Tibial nerve (tissue), 4 donors: ENCODE measurements at regions not wholly inside any gene's neighbourhood (a gene's known extent, or its start where the extent isn't known, plus 50 kb on each side); places are given as distances from the start of the nearest gene placed in this dataset.

Experiments
- DNase-seq, 2 donors: peaks; one replicate each; pipeline ENCODE4 v3.0.0-alpha.2; 2019; ENCODE audit warnings: low spot score in 2 of 2
- H3K27ac ChIP-seq, 4 donors: fragments of 200-600 bp; sonication (generic) in 3 of 4; one replicate each; pipeline ENCODE4 v1.5.1; 2017 to 2019; ENCODE audit warnings: mild to moderate bottlenecking in 1 of 4
- H3K27me3 ChIP-seq, 2 donors: fragments of 200-600 bp; sonication (generic) in 1 of 2; one replicate each; pipeline versions ENCODE4 v1.5.1 to v1.6.0; 2017 to 2019
- H3K36me3 ChIP-seq, 3 donors: fragments of 200-600 bp; sonication (generic); one replicate each; pipeline ENCODE4 v1.5.1; 2018 to 2019
- H3K4me1 ChIP-seq, 4 donors: fragments of 200-600 bp; sonication (generic) in 3 of 4; one replicate each; pipeline ENCODE4 v1.5.1; 2017 to 2019
- H3K4me3 ChIP-seq, 4 donors: fragments of 200-600 bp; sonication (generic) in 3 of 4; one replicate each; pipeline ENCODE4 v1.5.1; 2017 to 2019; ENCODE audit warnings: mild to moderate bottlenecking in 1 of 4, moderate library complexity in 1 of 4
- H3K9me3 ChIP-seq, 4 donors: fragments of 200-600 bp; sonication (generic) in 3 of 4; one replicate each; pipeline ENCODE4 v1.5.1; 2017 to 2019
- EP300 ChIP-seq, 2 donors: sonication (generic); formaldehyde crosslinking; IDR thresholded peaks; one replicate each; pipeline ENCODE4 v1.6.1; 2017; ENCODE audit warnings: antibody characterized with exemption in 2 of 2, mild to moderate bottlenecking in 1 of 2
- POLR2A ChIP-seq, 2 donors: fragments of 450-650 bp; IDR thresholded peaks; one replicate each; pipeline ENCODE4 v1.6.1; 2017; ENCODE audit warnings: antibody characterized with exemption in 2 of 2, mild to moderate bottlenecking in 2 of 2, moderate library complexity in 2 of 2
- WGBS, 2 donors: methylation state at CpG; one replicate each; pipeline ENCODE4 v1.1.5; 2018; 5-methylcytosine and 5-hydroxymethylcytosine counted together
- TF ChIP-seq, protein P1 (sequence below), 5 experiments: fragments of 200-600 bp in 3 of 5; fragments of 450-650 bp in 2 of 5; sonication (generic) in 3 of 5; IDR thresholded peaks; one replicate each; pipeline ENCODE4 v1.5.1; 2016 to 2019; ENCODE audit warnings: antibody characterized with exemption in 5 of 5, mild to moderate bottlenecking in 3 of 5, moderate library complexity in 2 of 5

- peaks cover 0 to 7% of the 10 kb centered on the region in 2 donors for H3K27me3 ChIP-seq
- H3K4me1 ChIP-seq: no peaks in the 10 kb centered on the region
- no peak for DNase-seq
- no peak overlapping the region for H3K27ac ChIP-seq
- no peaks in the 10 kb centered on the region for H3K9me3 ChIP-seq
- H3K36me3 ChIP-seq: no peaks in the 10 kb centered on the region
- TF ChIP-seq EP300 (IDR thresholded peaks at IDR 0.05) (no peak), POLR2A (IDR thresholded peaks at IDR 0.05) (no peak)
- TF ChIP-seq, protein P1, sequence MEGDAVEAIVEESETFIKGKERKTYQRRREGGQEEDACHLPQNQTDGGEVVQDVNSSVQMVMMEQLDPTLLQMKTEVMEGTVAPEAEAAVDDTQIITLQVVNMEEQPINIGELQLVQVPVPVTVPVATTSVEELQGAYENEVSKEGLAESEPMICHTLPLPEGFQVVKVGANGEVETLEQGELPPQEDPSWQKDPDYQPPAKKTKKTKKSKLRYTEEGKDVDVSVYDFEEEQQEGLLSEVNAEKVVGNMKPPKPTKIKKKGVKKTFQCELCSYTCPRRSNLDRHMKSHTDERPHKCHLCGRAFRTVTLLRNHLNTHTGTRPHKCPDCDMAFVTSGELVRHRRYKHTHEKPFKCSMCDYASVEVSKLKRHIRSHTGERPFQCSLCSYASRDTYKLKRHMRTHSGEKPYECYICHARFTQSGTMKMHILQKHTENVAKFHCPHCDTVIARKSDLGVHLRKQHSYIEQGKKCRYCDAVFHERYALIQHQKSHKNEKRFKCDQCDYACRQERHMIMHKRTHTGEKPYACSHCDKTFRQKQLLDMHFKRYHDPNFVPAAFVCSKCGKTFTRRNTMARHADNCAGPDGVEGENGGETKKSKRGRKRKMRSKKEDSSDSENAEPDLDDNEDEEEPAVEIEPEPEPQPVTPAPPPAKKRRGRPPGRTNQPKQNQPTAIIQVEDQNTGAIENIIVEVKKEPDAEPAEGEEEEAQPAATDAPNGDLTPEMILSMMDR (IDR thresholded peaks at IDR 0.05): no peak
- H3K4me3 ChIP-seq: no peak overlapping the region
- WGBS, 2 donors: 20 to 24% methylated on average over 2 of the region's 2 CpGs
These were observed 98.3 kb downstream of the ITM2A start for GRCh38 chrX:79268788-79269187.

GRCh38 chrX:79266702-79267101, 100.4 kb downstream of the ITM2A start:
- Histone ChIP-seq H3K27ac (no peak overlapping the region), H3K36me3 (no peaks in the 10 kb centered on the region), H3K9me3 (no peaks in the 10 kb centered on the region), H3K27me3 (no peaks in the 10 kb centered on the region), H3K4me3 (no peak overlapping the region), H3K4me1 (no peaks in the 10 kb centered on the region)
- DNase-seq: no peak
- TF ChIP-seq POLR2A (IDR thresholded peaks at IDR 0.05): no peak
- no peak for TF ChIP-seq EP300 (IDR thresholded peaks at IDR 0.05)
- TF ChIP-seq, protein P1 (IDR thresholded peaks at IDR 0.05): no peak
- WGBS, 2 donors: 78 to 91% methylated on average over 6 of the region's 6 CpGs

DNA sequence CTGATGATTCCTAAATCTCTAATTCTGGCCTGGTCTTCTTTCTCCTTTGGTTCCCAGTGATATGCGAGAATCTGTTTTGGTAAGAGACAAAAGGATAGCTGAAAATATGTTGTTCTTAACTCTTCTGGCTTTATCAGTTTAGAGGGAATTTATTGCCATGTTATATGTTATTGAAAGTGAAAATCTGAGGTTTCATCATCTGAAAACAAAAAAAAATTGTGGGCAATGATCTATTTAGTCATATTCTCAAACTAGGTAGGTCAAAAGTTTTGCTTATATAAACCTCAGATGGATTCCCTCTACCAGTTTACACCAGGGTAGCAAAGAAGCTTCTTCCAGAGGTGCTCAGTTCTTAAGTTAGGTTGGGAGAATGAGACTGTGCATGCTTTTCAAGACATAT, 103.6 kb downstream of the ITM2A start:
- H3K27ac ChIP-seq: no peak overlapping the region
- no peak for DNase-seq
- TF ChIP-seq EP300 (IDR thresholded peaks at IDR 0.05): no peak
- no peak for TF ChIP-seq POLR2A (IDR thresholded peaks at IDR 0.05)
- TF ChIP-seq, protein P1 (IDR thresholded peaks at IDR 0.05): no peak
- WGBS, 2 donors: 88 to 93% methylated on average over 1 of the region's 1 CpG
- H3K36me3 ChIP-seq: no peaks in the 10 kb centered on the region
- no peaks in the 10 kb centered on the region for H3K4me1 ChIP-seq
- H3K27me3 ChIP-seq: no peaks in the 10 kb centered on the region
- H3K4me3 ChIP-seq: no peak overlapping the region
- H3K9me3 ChIP-seq: no peaks in the 10 kb centered on the region

- Histone ChIP-seq H3K27me3 (no peaks in the 10 kb centered on the region), H3K36me3 (no peaks in the 10 kb centered on the region), H3K4me3 (no peak overlapping the region), H3K4me1 (no peaks in the 10 kb centered on the region), H3K9me3 (no peaks in the 10 kb centered on the region), H3K27ac (no peak overlapping the region)
- TF ChIP-seq EP300 (IDR thresholded peaks at IDR 0.05) (no peak), POLR2A (IDR thresholded peaks at IDR 0.05) (no peak)
- TF ChIP-seq, protein P1 (IDR thresholded peaks at IDR 0.05): no peak
- DNase-seq: no peak
- 6 to 30% methylated on average over 2 of the region's 2 CpGs for WGBS, 2 donors
These were observed 108.0 kb downstream of the ITM2A start for GRCh38 chrX:79259073-79259689.

DNA sequence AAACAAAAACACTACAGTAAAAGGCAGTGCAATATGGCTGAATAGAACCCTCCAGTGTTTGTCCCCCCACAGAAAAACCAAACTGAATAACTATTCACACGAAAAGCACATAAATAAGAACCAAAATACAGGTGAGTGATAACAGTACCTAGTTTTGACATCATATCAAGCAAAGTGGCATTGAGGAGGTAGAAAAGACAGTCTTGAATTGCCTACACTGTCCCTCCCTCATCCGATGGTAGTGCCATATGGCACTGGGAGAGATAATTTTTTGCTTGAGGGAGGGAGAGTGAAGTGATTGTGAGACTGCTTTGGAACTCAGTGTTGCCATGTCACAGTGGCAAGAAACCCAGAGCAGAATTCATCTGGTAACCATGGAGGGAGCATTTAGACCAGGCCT, 99.2 kb downstream of the GPR174 start:
- H3K4me3 ChIP-seq: no peak overlapping the region
- WGBS, 2 donors: 67 to 85% methylated on average over 2 of the region's 2 CpGs
- no peak for DNase-seq
- no peaks in the 10 kb centered on the region for H3K9me3 ChIP-seq
- H3K36me3 ChIP-seq: no peaks in the 10 kb centered on the region
- TF ChIP-seq POLR2A (IDR thresholded peaks at IDR 0.05) (no peak), EP300 (IDR thresholded peaks at IDR 0.05) (no peak)
- TF ChIP-seq, protein P1 (IDR thresholded peaks at IDR 0.05): no peak
- no peak overlapping the region for H3K27ac ChIP-seq
- H3K27me3 ChIP-seq: no peaks in the 10 kb centered on the region
- no peaks in the 10 kb centered on the region for H3K4me1 ChIP-seq
